ENCODE measurements at regions not wholly inside any gene's neighbourhood (a gene's known extent, or its start where the extent isn't known, plus 50 kb on each side); places are given as distances from the start of the nearest gene placed in this dataset.

- no peak overlapping the region for H2BK12ac ChIP-seq (ENCODE audit: low read depth, low read length)
- no peaks in the 10 kb centered on the region for H3K79me2 ChIP-seq (ENCODE audit: control insufficient read depth in 1 of 2, insufficient read depth in 2 of 2, low read length in 2 of 2)
- H2BK120ac ChIP-seq (replicated peaks; ENCODE audit: low read depth, low read length): no peak overlapping the region
- no peak overlapping the region for H3K14ac ChIP-seq (ENCODE audit: insufficient read length)
- no peak overlapping the region for H4K8ac ChIP-seq (ENCODE audit: extremely low read depth, insufficient read depth, low read length)
- no peak overlapping the region for H3K9ac ChIP-seq (replicated peaks in 1 of 4; ENCODE audit: extremely low read depth in 1 of 4, low read depth in 3 of 4, low read length in 3 of 4)
- no peak overlapping the region for H3K27ac ChIP-seq (ENCODE audit: low read depth, low read length)
- no peak overlapping the region for H2BK15ac ChIP-seq (ENCODE audit: low read length)
- peaks cover 0 to 3% (median 0%) of the 10 kb centered on the region in 4 experiments; a peak in 1 of 7 replicates for H3K4me1 ChIP-seq (replicated peaks in 1 of 4; ENCODE audit: control insufficient read depth in 3 of 4, insufficient read depth in 4 of 4, low read length in 3 of 4)
- H3K23me2 ChIP-seq (ENCODE audit: low read depth, low read length): no peaks in the 10 kb centered on the region
- no peak for FAIRE-seq
- H3K79me1 ChIP-seq (ENCODE audit: low read depth, low read length): no peaks in the 10 kb centered on the region
- no peak for DNase-seq (ENCODE audit: low read depth in 1 of 2, low spot score in 2 of 2)
- H3K9me3 ChIP-seq (ENCODE audit: insufficient read depth in 2 of 2, low read depth in 1 of 2, low read length in 1 of 2): no peaks in the 10 kb centered on the region
- H4K91ac ChIP-seq (replicated peaks; ENCODE audit: insufficient read length, low read length): no peak overlapping the region
- no peak overlapping the region for H3K56ac ChIP-seq (replicated peaks; ENCODE audit: insufficient read length, low read depth, low read length)
- H3K4ac ChIP-seq (replicated peaks; ENCODE audit: insufficient read length, low read depth, low read length): no peak overlapping the region
- no peak overlapping the region for H3K4me3 ChIP-seq (ENCODE audit: extremely low read depth in 1 of 4, insufficient read depth in 2 of 4, low read depth in 3 of 4, low read length in 4 of 4)
- no peaks in the 10 kb centered on the region for H4K20me1 ChIP-seq (replicated peaks in 1 of 2; ENCODE audit: control insufficient read depth in 1 of 2, insufficient read depth in 2 of 2, low read length in 2 of 2)
- no peak overlapping the region for H3K18ac ChIP-seq (ENCODE audit: extremely low read depth, low read length)
- ChIA-PET CTCF (ENCODE audit: partially characterized antibody) (interaction anchor here (0.7 to 1.5 kb wide), 3 partner anchors 13 to 40 kb away, joined by 3 to 4 read pairs (median 4); no protein-coding TSS in a partner anchor), POLR2A (ENCODE audit: partially characterized antibody) (no interaction called here)
- no peaks in the 10 kb centered on the region for H3K27me3 ChIP-seq (replicated peaks in 1 of 4; ENCODE audit: control insufficient read depth in 3 of 4, extremely low read depth in 1 of 4, insufficient read depth in 3 of 4, low read length in 3 of 4)
- H2AFZ ChIP-seq (ENCODE audit: low read length): no peak overlapping the region
- no peaks in the 10 kb centered on the region for H3K36me3 ChIP-seq (ENCODE audit: control insufficient read depth in 2 of 4, insufficient read depth in 4 of 4, low read length in 3 of 4)
- H3K23ac ChIP-seq (ENCODE audit: insufficient read length): no peak overlapping the region
- TF ChIP-seq MAFK (IDR thresholded peaks at IDR 0.05; ENCODE audit: low read depth, low read length) (no peak), BCL11A (IDR thresholded peaks at IDR 0.05; ENCODE audit: low read depth in 2 of 2, low read length in 2 of 2) (no peak), GTF2F1 (IDR thresholded peaks at IDR 0.05; ENCODE audit: borderline replicate concordance, low read depth, low read length) (no peak), CHD2 (IDR thresholded peaks at IDR 0.05; ENCODE audit: low read length) (no peak), POLR2A (IDR thresholded peaks at IDR 0.05; ENCODE audit: control extremely low read depth in 1 of 2, low read depth in 2 of 2, low read length in 2 of 2) (no peak), ZNF274 (IDR thresholded peaks at IDR 0.05; ENCODE audit: borderline replicate concordance, extremely low read depth, low read length) (no peak), JUN (IDR thresholded peaks at IDR 0.05; ENCODE audit: low read depth, low read length) (no peak), TBP (IDR thresholded peaks at IDR 0.05; ENCODE audit: low read depth, low read length) (no peak), NANOG (IDR thresholded peaks at IDR 0.05; ENCODE audit: insufficient read depth, low read depth, low read length, poor library complexity, severe bottlenecking) (no peak), SIX5 (IDR thresholded peaks at IDR 0.05; ENCODE audit: low read depth, low read length) (no peak), CHD1 (IDR thresholded peaks at IDR 0.05; ENCODE audit: low read depth, low read length) (no peak)
- H3K4me2 ChIP-seq (ENCODE audit: insufficient read depth in 1 of 2, low read depth in 2 of 2, low read length in 2 of 2): no peak overlapping the region
- no peak overlapping the region for H2AK5ac ChIP-seq (ENCODE audit: low read depth, low read length)
- H2BK20ac ChIP-seq (ENCODE audit: low read length): no peak overlapping the region
- WGBS, 2 experiments (ENCODE audit: extremely low coverage in 1 of 2, insufficient coverage in 1 of 2, insufficient read length in 1 of 2, insufficient replicate concordance in 2 of 2, low coverage in 1 of 2, low lambda C conversion rate in 2 of 2, missing lambda C conversion rate in 1 of 2): 84% methylated on average over 5 of the region's 5 CpGs; no CpG with 5 or more reads in 1 of the 2 experiments
- no peak overlapping the region for H4K5ac ChIP-seq (ENCODE audit: insufficient read length, low read depth, low read length)
- no peak overlapping the region for H2BK5ac ChIP-seq (ENCODE audit: low read depth, low read length)
These were observed 340.5 kb upstream of the KIF2A start for GRCh38 chr5:61965490-61965889.
